ENCODE measurements at regions not wholly inside any gene's neighbourhood (a gene's known extent, or its start where the extent isn't known, plus 50 kb on each side); places are given as distances from the start of the nearest gene placed in this dataset.
A peak's percentile ranks its signal among the peaks of the same experiment; 100 is the strongest.

DNA sequence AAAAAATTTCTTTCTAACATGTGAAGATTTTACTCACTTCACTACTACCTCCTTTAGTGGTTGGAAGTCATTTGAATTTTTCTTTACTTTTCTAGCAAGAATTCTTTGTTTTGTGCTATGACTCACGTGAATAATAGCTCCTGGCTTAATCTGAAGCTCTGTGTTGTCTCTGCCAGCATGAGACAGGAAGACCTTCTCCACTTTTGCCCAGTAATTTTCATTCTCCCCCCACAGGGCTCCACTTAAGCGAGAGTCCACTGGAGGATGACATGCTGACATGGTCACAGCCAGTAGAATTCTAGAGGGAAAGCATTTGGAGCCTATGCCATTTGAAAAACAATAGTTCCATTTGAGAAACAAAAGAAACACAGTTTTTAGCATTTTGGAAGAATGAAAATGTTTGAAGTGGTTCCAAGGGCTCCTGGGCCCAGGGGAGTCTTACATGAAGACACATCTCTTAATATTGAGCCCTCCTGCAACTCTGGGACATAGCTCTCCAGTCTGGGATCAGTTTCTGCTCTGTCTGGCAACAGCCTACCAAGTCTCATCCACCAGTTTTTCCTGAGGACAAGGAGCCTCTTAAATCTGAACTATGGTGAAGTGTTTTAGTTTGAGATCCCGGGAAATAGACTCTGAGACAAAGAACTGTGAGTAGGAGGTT lies 231.4 kb downstream of the PAX1 start:
- H3K9me3 ChIP-seq (ENCODE audit: insufficient read depth, low read depth, low read length) = peaks cover 4% of the 10 kb centered on the region; the same call in 1 of the 2 replicates
- H3K27ac ChIP-seq (ENCODE audit: low read depth, low read length) = peak overlapping the region; percentile 90
- 0 out of 2 replicates have a peak overlapping the region, but pooled peaks have one; percentile 1 for H3K4me3 ChIP-seq (ENCODE audit: low read length)
- no peaks in the 10 kb centered on the region for H3K36me3 ChIP-seq (ENCODE audit: insufficient read depth, low read length)
- peaks cover 30% of the 10 kb centered on the region for H3K4me1 ChIP-seq (ENCODE audit: insufficient read depth, low read length)
- WGBS = 29% methylated on average over 3 of the region's 3 CpGs
- peak overlapping the region; percentile 27; the same call in 1 of the 2 replicates for H3K9ac ChIP-seq (ENCODE audit: low read depth, low read length)
- H3K27me3 ChIP-seq (ENCODE audit: insufficient read depth, low read length) = no peaks in the 10 kb centered on the region

DNA sequence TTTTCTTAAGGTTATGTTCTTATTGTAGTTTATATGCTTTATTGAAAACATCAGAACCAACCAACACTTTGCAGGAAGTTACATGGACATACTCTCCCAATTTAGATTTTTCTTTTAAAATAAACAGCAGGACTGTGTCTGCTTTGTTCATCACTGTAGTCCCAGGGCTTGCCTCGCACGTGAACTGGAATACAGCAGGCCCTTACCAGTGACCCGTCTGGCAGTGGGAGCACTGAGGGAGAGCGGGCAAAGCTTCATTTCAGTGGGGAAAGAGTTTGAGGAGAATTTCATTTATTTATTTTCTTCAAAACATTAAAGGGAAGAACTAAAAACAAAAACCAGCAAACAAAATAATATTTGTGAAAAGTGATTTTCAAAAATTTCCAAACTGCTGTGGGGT lies 230.8 kb downstream of the PAX1 start:
- H3K36me3 ChIP-seq (ENCODE audit: insufficient read depth, low read length) = no peaks in the 10 kb centered on the region
- peaks cover 4% of the 10 kb centered on the region; the same call in 1 of the 2 replicates for H3K9me3 ChIP-seq (ENCODE audit: insufficient read depth, low read depth, low read length)
- H3K27ac ChIP-seq (ENCODE audit: low read depth, low read length) = peak overlapping the region; percentile 90
- peaks cover 30% of the 10 kb centered on the region for H3K4me1 ChIP-seq (ENCODE audit: insufficient read depth, low read length)
- H3K4me3 ChIP-seq (ENCODE audit: low read length) = no peak overlapping the region
- peak overlapping the region; percentile 27; the same call in 1 of the 2 replicates for H3K9ac ChIP-seq (ENCODE audit: low read depth, low read length)
- 48% methylated on average over 3 of the region's 4 CpGs for WGBS
- H3K27me3 ChIP-seq (ENCODE audit: insufficient read depth, low read length) = no peaks in the 10 kb centered on the region

GRCh38 chr20:21933526-21933925 lies 228.1 kb downstream of the PAX1 start:
- Histone ChIP-seq H3K27me3 (ENCODE audit: insufficient read depth, low read length) (no peaks in the 10 kb centered on the region), H3K27ac (ENCODE audit: low read depth, low read length) (no peak overlapping the region), H3K4me1 (ENCODE audit: insufficient read depth, low read length) (peaks cover 25% of the 10 kb centered on the region), H3K9ac (ENCODE audit: low read depth, low read length) (no peak overlapping the region), H3K36me3 (ENCODE audit: insufficient read depth, low read length) (no peaks in the 10 kb centered on the region), H3K4me3 (ENCODE audit: low read length) (no peak overlapping the region), H3K9me3 (ENCODE audit: insufficient read depth, low read depth, low read length) (peaks cover 4% of the 10 kb centered on the region; the same call in 1 of the 2 replicates)
- WGBS = 95% methylated on average over 3 of the region's 3 CpGs

DNA sequence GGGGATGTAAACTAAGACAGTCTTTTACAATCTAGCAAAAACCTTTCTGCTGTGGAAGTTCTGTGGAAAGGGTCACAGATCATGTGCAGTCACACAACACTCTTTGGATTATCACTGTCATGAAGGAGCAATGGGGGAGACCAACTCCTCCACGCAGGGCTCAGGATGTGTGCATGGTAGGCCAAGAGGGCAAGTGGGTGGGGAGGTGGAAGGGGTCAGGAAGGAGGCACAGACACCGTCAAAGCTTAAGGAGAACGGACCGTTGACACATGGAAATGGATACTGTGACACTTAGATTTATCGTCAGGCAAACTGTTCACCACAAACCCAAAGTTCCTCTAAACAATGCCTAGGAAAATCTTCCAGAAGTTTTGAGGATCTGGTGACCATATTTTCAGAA lies 215.8 kb downstream of the PAX1 start:
- H3K4me1 ChIP-seq (ENCODE audit: insufficient read depth, low read length) = no peaks in the 10 kb centered on the region
- H3K27me3 ChIP-seq (ENCODE audit: insufficient read depth, low read length) = no peaks in the 10 kb centered on the region
- H3K9ac ChIP-seq (ENCODE audit: low read depth, low read length) = no peak overlapping the region
- 93% methylated on average over 5 of the region's 5 CpGs for WGBS
- no peaks in the 10 kb centered on the region for H3K36me3 ChIP-seq (ENCODE audit: insufficient read depth, low read length)
- H3K4me3 ChIP-seq (ENCODE audit: low read length) = no peak overlapping the region
- no peaks in the 10 kb centered on the region for H3K9me3 ChIP-seq (ENCODE audit: insufficient read depth, low read depth, low read length)
- H3K27ac ChIP-seq (ENCODE audit: low read depth, low read length) = no peak overlapping the region

GRCh38 chr20:21920211-21920610 lies 214.7 kb downstream of the PAX1 start:
- no peaks in the 10 kb centered on the region for H3K9me3 ChIP-seq (ENCODE audit: insufficient read depth, low read depth, low read length)
- H3K36me3 ChIP-seq (ENCODE audit: insufficient read depth, low read length) = no peaks in the 10 kb centered on the region
- 95% methylated on average over 3 of the region's 3 CpGs for WGBS
- no peaks in the 10 kb centered on the region for H3K27me3 ChIP-seq (ENCODE audit: insufficient read depth, low read length)
- no peak overlapping the region for H3K27ac ChIP-seq (ENCODE audit: low read depth, low read length)
- no peak overlapping the region for H3K9ac ChIP-seq (ENCODE audit: low read depth, low read length)
- H3K4me3 ChIP-seq (ENCODE audit: low read length) = no peak overlapping the region
- no peaks in the 10 kb centered on the region for H3K4me1 ChIP-seq (ENCODE audit: insufficient read depth, low read length)

GRCh38 chr20:21918398-21918797 lies 212.9 kb downstream of the PAX1 start:
- Histone ChIP-seq H3K4me3 (ENCODE audit: low read length) (no peak overlapping the region), H3K27ac (ENCODE audit: low read depth, low read length) (no peak overlapping the region), H3K4me1 (ENCODE audit: insufficient read depth, low read length) (no peaks in the 10 kb centered on the region), H3K9ac (ENCODE audit: low read depth, low read length) (no peak overlapping the region), H3K27me3 (ENCODE audit: insufficient read depth, low read length) (no peaks in the 10 kb centered on the region), H3K36me3 (ENCODE audit: insufficient read depth, low read length) (no peaks in the 10 kb centered on the region), H3K9me3 (ENCODE audit: insufficient read depth, low read depth, low read length) (no peaks in the 10 kb centered on the region)
- 93% methylated on average over 7 of the region's 7 CpGs for WGBS

DNA sequence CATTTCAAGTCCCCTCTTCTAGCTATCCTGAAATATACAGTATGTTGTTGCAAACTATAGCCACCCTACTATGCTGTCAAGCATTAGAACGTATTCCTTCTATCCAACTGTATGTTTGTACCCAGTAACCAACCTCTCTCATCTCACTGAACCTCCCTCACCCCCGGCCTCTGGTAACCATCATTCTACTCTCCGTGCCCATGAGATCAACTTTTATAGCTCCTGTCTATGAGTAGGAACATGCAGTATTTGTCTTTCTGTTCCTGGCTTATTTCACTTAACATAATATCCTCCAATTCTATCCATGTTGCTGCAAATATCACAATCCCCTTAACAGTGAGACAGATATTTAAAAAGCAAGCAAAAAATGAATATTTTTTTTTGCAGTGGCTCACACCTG lies 196.9 kb downstream of the PAX1 start:
- WGBS = 92% methylated on average over 3 of the region's 3 CpGs
- Histone ChIP-seq H3K9me3 (ENCODE audit: insufficient read depth, low read depth, low read length) (no peaks in the 10 kb centered on the region), H3K36me3 (ENCODE audit: insufficient read depth, low read length) (no peaks in the 10 kb centered on the region), H3K9ac (ENCODE audit: low read depth, low read length) (no peak overlapping the region), H3K27me3 (ENCODE audit: insufficient read depth, low read length) (no peaks in the 10 kb centered on the region), H3K27ac (ENCODE audit: low read depth, low read length) (no peak overlapping the region), H3K4me1 (ENCODE audit: insufficient read depth, low read length) (no peaks in the 10 kb centered on the region), H3K4me3 (ENCODE audit: low read length) (no peak overlapping the region)

- H3K27ac ChIP-seq (ENCODE audit: low read depth, low read length) = no peak overlapping the region
- H3K9ac ChIP-seq (ENCODE audit: low read depth, low read length) = no peak overlapping the region
- 96% methylated on average over 4 of the region's 4 CpGs for WGBS
- no peaks in the 10 kb centered on the region for H3K9me3 ChIP-seq (ENCODE audit: insufficient read depth, low read depth, low read length)
- no peaks in the 10 kb centered on the region for H3K4me1 ChIP-seq (ENCODE audit: insufficient read depth, low read length)
- no peaks in the 10 kb centered on the region for H3K36me3 ChIP-seq (ENCODE audit: insufficient read depth, low read length)
- no peaks in the 10 kb centered on the region for H3K27me3 ChIP-seq (ENCODE audit: insufficient read depth, low read length)
- no peak overlapping the region for H3K4me3 ChIP-seq (ENCODE audit: low read length)
Observed at GRCh38 chr20:21901470-21902275, 196.2 kb downstream of the PAX1 start.

- whole genome bisulfite sequencing = 96% methylated on average over 5 of the region's 5 CpGs
- no peak overlapping the region for H3K27ac ChIP-seq (ENCODE audit: low read depth, low read length)
- no peaks in the 10 kb centered on the region for H3K27me3 ChIP-seq (ENCODE audit: insufficient read depth, low read length)
- H3K4me3 ChIP-seq (ENCODE audit: low read length) = no peak overlapping the region
- no peaks in the 10 kb centered on the region for H3K4me1 ChIP-seq (ENCODE audit: insufficient read depth, low read length)
- no peaks in the 10 kb centered on the region for H3K9me3 ChIP-seq (ENCODE audit: insufficient read depth, low read depth, low read length)
- no peak overlapping the region for H3K9ac ChIP-seq (ENCODE audit: low read depth, low read length)
- H3K36me3 ChIP-seq (ENCODE audit: insufficient read depth, low read length) = no peaks in the 10 kb centered on the region
Observed at GRCh38 chr20:21900431-21900830, 195.0 kb downstream of the PAX1 start.

- no peak overlapping the region for H3K4me3 ChIP-seq (ENCODE audit: low read length)
- H3K4me1 ChIP-seq (ENCODE audit: insufficient read depth, low read length) = no peaks in the 10 kb centered on the region
- H3K36me3 ChIP-seq (ENCODE audit: insufficient read depth, low read length) = no peaks in the 10 kb centered on the region
- H3K9ac ChIP-seq (ENCODE audit: low read depth, low read length) = no peak overlapping the region
- H3K27ac ChIP-seq (ENCODE audit: low read depth, low read length) = no peak overlapping the region
- peaks cover 47% of the 10 kb centered on the region for H3K27me3 ChIP-seq (ENCODE audit: insufficient read depth, low read length)
- no peaks in the 10 kb centered on the region for H3K9me3 ChIP-seq (ENCODE audit: insufficient read depth, low read depth, low read length)
Observed at GRCh38 chr20:21874921-21875320, 169.5 kb downstream of the PAX1 start.

DNA sequence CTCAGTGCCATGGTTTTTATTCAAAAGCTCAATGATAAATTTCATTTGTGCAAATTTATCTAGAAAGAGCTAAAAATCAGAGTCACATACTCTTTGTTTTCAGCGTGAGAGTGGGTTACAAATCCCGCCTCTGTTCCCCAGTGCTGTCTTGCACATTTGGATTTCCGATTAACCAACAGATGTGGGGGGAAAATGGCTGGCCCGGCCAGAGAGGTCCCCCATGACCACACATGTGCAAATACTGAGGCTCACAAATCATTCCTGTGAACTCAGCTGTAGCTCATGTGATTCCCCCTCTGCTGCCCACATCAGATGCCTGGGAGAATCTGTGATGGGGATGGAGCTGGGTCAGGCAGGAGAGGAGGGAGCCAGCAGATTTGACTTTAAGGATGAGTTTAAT lies 168.7 kb downstream of the PAX1 start:
- no peaks in the 10 kb centered on the region for H3K9me3 ChIP-seq (ENCODE audit: insufficient read depth, low read depth, low read length)
- no peaks in the 10 kb centered on the region for H3K4me1 ChIP-seq (ENCODE audit: insufficient read depth, low read length)
- no peak overlapping the region for H3K4me3 ChIP-seq (ENCODE audit: low read length)
- no peak overlapping the region for H3K27ac ChIP-seq (ENCODE audit: low read depth, low read length)
- WGBS = 88% methylated on average over 4 of the region's 4 CpGs
- no peaks in the 10 kb centered on the region for H3K36me3 ChIP-seq (ENCODE audit: insufficient read depth, low read length)
- no peak overlapping the region for H3K9ac ChIP-seq (ENCODE audit: low read depth, low read length)
- peaks cover 53% of the 10 kb centered on the region for H3K27me3 ChIP-seq (ENCODE audit: insufficient read depth, low read length)

All from HUES64 (cell line).